GM12874 (cell line): ENCODE measurements at regions not wholly inside any gene's neighbourhood (a gene's known extent, or its start where the extent isn't known, plus 50 kb on each side); places are given as distances from the start of the nearest gene placed in this dataset.

Experiments
- CTCF ChIP-seq: IDR thresholded peaks from 2 replicates; pipeline ENCODE4 v1.5.1; 2011; ENCODE audit warnings: low read depth, mild to moderate bottlenecking, control low read depth, low read length, moderate library complexity; ENCODE audit not compliant: insufficient read depth

- no peak for TF ChIP-seq CTCF
Observed at GRCh38 chr1:194279975-194280374, 1093.6 kb upstream of the B3GALT2 start.

DNA sequence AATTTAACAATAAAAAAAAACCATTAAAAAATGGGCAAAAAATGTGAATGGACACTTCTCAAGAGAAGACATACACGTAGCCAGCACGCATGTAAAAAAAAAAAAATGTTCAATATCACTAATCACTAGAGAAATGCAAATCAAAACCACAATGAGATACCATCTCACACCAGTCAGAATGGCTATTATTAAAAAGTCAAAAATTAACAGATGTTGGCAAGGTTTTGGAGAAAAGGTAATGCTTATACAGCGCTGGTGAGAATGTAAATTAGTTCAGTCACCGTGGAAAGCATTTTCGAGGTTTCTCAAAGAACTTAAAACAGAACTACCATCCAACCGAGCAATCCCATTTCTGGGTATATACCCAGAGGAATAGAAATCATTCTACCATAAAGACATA is 1091.5 kb upstream of the B3GALT2 start:
- no peak for TF ChIP-seq CTCF

DNA sequence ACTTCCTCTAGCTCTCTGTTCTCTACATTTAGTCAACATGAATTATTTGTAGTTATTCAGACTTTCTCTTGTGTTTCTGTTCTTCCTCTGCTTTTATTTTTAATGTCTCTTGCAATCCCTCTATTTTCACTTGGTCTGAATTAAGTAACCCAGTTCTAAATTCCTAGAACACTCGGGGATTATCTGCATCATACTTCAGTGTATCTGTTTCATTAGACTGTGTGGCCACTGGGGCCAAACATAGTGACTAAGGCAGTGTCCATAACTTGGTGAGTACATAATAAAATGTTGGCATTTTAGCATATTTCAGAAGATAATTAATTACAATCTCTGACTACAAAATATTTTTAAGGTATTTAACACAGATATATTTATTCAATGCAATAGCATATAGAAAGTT is 1087.2 kb upstream of the B3GALT2 start:
- TF ChIP-seq CTCF = no peak

GRCh38 chr1:194268839-194269238 is 1082.4 kb upstream of the B3GALT2 start:
- no peak for TF ChIP-seq CTCF

DNA sequence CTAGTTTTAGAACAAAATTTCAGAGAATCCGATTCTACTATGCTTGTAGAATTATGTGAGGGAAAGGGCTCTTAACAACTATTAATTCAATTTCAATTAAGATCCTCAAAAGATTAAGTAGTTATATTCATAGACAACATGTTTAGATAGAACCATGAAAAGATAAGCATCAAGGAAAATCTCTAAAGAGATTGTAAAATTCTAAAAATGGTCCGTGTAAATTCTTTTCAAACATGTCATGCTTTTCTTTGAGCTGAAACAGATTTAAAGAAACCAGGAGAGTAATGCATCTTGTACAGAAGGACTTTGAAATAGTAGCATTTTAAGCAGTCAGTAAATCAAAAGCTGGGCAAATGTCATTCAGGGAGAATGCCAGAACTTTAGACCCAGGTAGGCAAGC is 1080.6 kb upstream of the B3GALT2 start:
- TF ChIP-seq CTCF = no peak

DNA sequence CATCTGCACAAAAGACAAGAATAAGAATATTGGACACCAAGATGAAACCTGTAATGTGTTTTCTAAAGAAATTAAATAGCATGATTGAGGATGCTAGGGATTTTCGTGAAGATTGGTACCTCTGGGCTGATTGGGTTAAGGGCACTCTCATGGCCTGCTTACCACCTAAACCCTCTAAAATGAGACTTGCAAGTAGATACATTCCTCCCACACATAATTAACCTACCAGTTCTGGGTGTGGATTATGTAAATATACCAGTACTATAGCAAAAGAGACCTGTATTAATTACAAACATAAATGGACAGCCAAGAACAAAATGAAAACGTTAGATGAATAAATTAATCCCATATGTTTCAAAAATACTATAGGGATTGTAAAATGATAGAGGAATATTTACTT is 1069.6 kb upstream of the B3GALT2 start:
- TF ChIP-seq CTCF = no peak

DNA sequence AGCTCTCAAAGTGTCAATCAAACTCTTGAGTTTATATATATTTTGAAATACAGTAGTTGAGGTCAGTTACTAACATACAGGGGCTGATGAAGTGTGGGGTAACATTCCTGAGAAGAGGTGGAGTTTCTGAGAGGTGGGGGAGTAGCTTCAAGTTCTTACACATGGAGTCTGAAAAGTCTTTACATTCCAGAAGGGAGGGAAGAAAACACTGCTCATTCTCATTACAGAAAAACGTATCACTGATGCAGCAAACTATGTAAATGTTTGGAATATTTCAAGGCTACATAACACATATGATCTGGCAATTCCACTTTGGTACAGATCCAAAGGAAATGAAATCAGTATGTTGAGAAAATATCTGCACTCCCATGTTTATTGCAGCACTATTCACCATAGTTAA is 1065.8 kb upstream of the B3GALT2 start:
- TF ChIP-seq CTCF = no peak

- TF ChIP-seq CTCF = no peak
Observed at GRCh38 chr1:194241215-194241614, 1054.8 kb upstream of the B3GALT2 start.
